Right lobe of liver (tissue), 4 donors: ENCODE measurements at regions not wholly inside any gene's neighbourhood (a gene's known extent, or its start where the extent isn't known, plus 50 kb on each side); places are given as distances from the start of the nearest gene placed in this dataset.

Experiments used
- POLR2A ChIP-seq: fragments of 450-650 bp; IDR thresholded peaks from one replicate; pipeline ENCODE4 v1.6.1; 2017; ENCODE audit warnings: antibody characterized with exemption, mild to moderate bottlenecking
- TF ChIP-seq, protein P1 (sequence below), 4 donors: fragments of 200-600 bp in 3 of 4; fragments of 450-650 bp in 1 of 4; IDR thresholded peaks; one replicate each; pipeline versions ENCODE4 v1.5.1 to v1.8.0; 2016 to 2022; ENCODE audit warnings: antibody characterized with exemption in 4 of 4, mild to moderate bottlenecking in 2 of 4
- donor health status: DM: no; HTN: no; CAD: no.
- donor health status: DM: no; HTN: no; CAD: no.
- donor health status: DM: no; HTN: yes; CAD: no.

GRCh38 chr11:34754171-34754823, 133.4 kb downstream of the EHF start:
- TF ChIP-seq, protein P1, sequence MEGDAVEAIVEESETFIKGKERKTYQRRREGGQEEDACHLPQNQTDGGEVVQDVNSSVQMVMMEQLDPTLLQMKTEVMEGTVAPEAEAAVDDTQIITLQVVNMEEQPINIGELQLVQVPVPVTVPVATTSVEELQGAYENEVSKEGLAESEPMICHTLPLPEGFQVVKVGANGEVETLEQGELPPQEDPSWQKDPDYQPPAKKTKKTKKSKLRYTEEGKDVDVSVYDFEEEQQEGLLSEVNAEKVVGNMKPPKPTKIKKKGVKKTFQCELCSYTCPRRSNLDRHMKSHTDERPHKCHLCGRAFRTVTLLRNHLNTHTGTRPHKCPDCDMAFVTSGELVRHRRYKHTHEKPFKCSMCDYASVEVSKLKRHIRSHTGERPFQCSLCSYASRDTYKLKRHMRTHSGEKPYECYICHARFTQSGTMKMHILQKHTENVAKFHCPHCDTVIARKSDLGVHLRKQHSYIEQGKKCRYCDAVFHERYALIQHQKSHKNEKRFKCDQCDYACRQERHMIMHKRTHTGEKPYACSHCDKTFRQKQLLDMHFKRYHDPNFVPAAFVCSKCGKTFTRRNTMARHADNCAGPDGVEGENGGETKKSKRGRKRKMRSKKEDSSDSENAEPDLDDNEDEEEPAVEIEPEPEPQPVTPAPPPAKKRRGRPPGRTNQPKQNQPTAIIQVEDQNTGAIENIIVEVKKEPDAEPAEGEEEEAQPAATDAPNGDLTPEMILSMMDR (IDR thresholded peaks at IDR 0.05) = no peak
- TF ChIP-seq POLR2A = no peak
